ENCODE measurements at regions not wholly inside any gene's neighbourhood (a gene's known extent, or its start where the extent isn't known, plus 50 kb on each side); places are given as distances from the start of the nearest gene placed in this dataset.
A peak's percentile ranks its signal among the peaks of the same experiment; 100 is the strongest.

- peak; percentile 63 for DNase-seq (ENCODE audit: low read depth)
Measured at GRCh38 chr6:163923658-163924411, 509.3 kb downstream of the QKI start.

DNA sequence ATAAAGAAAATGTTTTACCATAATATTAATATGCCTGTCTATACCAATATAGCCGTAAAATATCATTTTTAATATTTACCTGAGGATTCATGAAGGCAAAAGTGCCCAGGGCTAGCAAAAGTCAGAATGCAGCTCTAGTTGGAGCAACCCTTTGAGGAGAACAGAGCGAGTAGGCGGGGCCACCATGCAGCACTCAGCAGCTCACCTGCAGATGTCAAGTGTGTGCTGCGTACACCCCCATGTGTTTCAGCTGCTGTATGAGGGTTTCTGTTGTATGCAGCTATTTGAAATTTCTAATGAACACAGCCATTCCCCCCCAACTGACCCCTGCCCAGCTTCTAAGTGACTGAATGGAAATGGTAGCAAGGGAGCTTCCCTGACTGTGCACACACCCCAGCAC is 508.0 kb downstream of the QKI start:
- no peak for DNase-seq (ENCODE audit: low read depth)

DNA sequence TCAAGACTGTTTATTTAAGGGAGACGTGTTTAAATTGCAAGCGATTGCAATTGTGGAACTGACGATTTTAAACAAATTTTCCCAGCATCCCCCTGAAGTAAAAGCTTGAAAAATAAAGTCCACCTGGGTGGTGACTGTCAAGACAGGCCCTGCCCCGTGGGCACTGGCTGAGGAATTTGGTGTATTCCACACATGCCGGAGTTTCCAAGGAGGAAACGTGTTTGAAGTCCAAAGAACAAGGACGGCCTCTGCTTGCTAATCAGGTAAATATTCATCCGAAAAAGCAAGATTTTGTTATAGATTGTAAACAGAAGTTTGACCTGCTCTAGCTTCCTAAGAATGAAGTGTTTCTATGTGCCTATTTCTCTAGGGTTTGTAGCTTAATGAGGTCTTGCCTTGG is 505.1 kb downstream of the QKI start:
- no peak for DNase-seq (ENCODE audit: low read depth)

GRCh38 chr6:163916315-163917081 is 502.0 kb downstream of the QKI start:
- no peak for DNase-seq (ENCODE audit: low read depth)

DNA sequence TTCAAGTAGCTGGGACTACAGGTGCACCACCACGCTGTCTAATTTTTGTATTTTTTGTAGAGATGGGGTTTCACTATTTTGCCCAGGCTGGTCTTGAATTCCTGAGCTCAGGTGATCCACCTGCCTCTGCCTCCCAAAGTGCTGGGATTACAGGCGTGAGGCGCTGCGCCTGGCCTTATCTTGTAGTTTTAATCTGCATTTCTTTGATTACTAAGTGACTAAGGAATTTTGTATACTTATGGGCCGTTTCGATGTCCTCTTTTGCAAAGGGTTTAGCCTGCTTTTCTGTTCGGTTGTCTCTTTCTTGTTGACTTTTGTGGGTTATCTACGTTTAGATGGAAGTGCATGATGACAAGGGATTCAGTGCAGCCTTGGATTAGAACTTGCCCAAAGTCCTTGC is 500.6 kb downstream of the QKI start:
- no peak for DNase-seq (ENCODE audit: low read depth)

- no peak for DNase-seq (ENCODE audit: low read depth)
Measured at GRCh38 chr6:163913045-163913444, 498.5 kb downstream of the QKI start.

GRCh38 chr6:163906006-163906710 is 491.6 kb downstream of the QKI start:
- no peak for DNase-seq (ENCODE audit: low read depth)

DNA sequence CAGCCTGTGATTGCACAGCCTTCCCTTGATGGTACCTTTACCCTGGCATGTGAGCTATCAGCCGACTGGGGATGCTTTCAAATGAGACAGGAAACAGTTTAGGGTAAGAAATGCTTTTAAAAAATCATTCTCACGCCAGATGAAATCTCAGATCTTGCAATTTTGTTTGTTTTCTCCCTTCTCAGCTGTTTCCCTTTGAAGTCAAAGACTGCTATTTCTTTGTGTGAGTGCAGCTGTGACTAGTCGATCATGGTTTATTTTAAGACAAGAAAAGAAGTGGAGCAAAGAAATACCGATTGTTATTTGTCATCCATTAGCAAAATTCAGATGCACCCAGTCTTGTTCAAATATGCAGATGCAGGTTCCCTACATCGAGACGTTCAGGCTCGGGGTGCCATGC is 489.7 kb downstream of the QKI start:
- no peak for DNase-seq (ENCODE audit: low read depth)

DNA sequence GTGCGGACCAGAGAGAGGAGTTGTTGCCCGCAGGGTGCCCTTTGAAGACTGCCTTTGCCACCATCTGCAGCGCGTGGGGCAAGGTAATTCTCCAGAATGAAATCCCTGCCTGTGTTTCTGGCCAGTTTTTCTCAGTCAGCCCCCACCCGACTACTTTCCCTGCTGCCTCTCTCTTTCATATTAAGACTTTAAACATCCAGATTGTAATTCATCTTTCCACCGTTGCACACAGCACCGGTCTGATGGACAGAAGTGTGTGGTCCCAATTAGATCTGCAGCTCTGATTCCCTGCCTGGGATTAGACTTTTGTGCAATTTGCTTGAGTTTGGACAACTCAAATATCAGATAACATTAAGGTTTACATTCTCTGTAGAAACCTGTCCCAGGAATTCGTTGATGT is 489.0 kb downstream of the QKI start:
- no peak for DNase-seq (ENCODE audit: low read depth)

DNA sequence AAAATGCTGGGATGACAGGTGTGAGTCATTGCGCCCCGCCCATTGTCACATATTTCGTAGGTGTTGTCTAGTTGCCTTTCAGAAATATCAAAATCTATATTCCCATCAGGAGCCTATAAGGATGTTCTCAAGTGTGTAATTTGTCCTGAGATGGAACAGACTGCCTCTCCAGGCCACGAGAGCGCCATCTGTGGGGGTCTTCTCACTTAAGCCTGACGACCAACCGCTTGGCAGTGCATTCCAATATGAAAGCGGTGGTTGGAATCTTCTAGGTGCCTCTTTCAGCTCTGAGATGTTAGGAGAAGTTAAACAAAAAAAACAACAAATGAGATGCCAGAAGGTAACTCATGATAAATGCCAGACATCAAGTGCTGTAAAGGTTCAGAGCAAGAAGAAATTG is 488.5 kb downstream of the QKI start:
- no peak for DNase-seq (ENCODE audit: low read depth)

DNA sequence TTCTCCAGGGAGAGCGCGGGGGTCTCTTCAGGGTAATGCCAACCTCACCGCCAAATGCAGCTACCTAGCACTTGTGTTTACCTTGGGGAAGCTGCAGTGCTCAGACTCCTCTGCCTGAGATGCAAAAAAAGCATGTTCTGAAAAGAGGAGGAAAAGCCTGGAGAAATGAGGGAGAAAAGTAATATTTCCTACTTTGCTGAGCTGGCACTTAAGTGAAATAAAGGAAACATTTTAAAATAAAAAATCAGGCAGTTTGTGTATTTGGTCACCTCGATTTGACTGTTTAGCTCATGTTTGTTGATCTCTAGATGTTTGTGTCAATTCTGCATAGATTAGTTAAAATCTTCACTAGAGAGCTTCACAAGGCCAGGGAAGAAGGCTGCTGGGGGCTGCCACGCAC is 487.2 kb downstream of the QKI start:
- DNase-seq (ENCODE audit: low read depth) = no peak

DNA sequence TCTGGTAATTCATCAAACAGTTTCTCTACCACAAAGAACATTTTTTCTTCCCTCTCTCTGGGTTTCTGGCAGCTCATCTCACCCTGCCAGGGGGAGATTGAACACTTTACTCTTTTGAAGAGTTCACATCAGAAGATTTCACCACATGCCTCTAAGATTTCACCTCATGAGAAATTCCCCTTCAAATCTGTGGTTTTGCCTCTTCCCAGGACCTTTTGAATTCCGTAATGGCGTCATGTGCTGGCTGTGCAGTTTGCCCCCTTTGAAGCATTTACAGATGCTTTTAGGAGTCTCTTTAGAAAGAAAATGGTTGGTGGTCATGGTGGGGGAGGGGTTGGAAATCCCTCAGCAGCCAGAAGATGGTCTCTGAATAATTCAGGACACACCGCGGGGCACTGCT is 486.1 kb downstream of the QKI start:
- DNase-seq (ENCODE audit: low read depth) = peak; percentile 74

DNA sequence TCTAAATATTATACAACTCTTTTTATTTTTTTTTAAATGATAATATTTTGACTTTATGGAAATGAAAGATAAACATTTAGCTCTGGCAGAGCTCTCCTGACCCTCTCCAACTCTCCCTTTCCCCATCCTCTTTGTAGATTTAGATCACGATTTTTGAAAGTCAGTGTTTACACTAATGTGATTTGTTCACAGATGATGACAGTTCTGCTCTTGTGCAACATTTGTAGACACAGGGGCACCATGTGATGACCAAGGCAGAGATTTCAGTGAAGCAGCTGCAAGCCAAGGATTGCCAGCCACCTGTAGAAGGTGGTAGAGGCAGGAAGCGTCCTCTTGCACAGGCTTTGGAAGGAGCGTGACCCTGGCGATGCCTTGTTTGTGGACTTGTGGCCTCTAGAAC is 483.2 kb downstream of the QKI start:
- peak; percentile 6 for DNase-seq (ENCODE audit: low read depth)

- peak; percentile 86 for DNase-seq (ENCODE audit: low read depth)
Measured at GRCh38 chr6:163897030-163897429, 482.5 kb downstream of the QKI start.

GRCh38 chr6:163895162-163895561 is 480.6 kb downstream of the QKI start:
- no peak for DNase-seq (ENCODE audit: low read depth)

- DNase-seq (ENCODE audit: low read depth) = no peak
Measured at GRCh38 chr6:163893609-163894189, 479.2 kb downstream of the QKI start.

GRCh38 chr6:163892824-163893561 is 478.5 kb downstream of the QKI start:
- DNase-seq (ENCODE audit: low read depth) = no peak

- DNase-seq (ENCODE audit: low read depth) = no peak
Measured at GRCh38 chr6:163889904-163890514, 475.5 kb downstream of the QKI start.

- DNase-seq (ENCODE audit: low read depth) = no peak
Measured at GRCh38 chr6:163888030-163888819, 473.7 kb downstream of the QKI start.

DNA sequence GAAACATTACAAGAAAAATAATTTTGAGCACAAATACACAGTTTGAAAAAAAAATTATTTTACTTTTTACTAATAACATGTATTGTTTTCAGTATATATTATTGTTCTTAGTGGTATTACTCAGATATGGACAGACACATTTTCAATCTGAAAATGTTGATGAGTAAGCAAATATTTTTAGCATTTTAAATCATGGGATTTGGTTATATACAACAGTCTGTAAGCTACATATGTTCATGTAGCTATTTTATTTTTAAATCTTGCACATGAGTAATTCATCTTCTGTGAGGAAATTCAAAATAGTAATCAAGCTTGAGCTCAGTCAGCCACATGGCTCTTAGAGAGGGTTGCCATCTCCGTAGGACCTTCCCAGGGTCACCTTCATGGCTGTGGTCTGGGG is 471.9 kb downstream of the QKI start:
- DNase-seq (ENCODE audit: low read depth) = no peak

All from renal cortical epithelial cell (primary cell).